HepG2 (cell line): ENCODE measurements at regions not wholly inside any gene's neighbourhood (a gene's known extent, or its start where the extent isn't known, plus 50 kb on each side); places are given as distances from the start of the nearest gene placed in this dataset.

Experiments
- ATAC-seq: fragments of 200-7000 bp; cut with Tn5 transposase; 3 replicates; pipeline ENCODE4 v1.9.1; 2020; ENCODE audit warnings: mild to moderate bottlenecking, moderate library complexity
- BruUV-seq: library from RNA; stranded (reverse); fragments of 400-500 nt; replicated peaks from 2 replicates; lab custom pipeline; 2021; lab: Mats Ljungman, UMichigan
- CTCF ChIA-PET: fragments of 300-600 bp; formaldehyde crosslinking; extraction: SDS; loops from one replicate; lab custom pipeline; 2021; ENCODE audit warnings: low total read pairs, inconsistent platforms, low intra/inter-chr PET ratio; lab: Yijun Ruan, JAX
- POLR2A ChIA-PET: fragments of 350-600 bp; sonication (Branson Sonifier 250); formaldehyde crosslinking; loops from one replicate; lab custom pipeline; 2020; ENCODE audit warnings: antibody characterized with exemption, inconsistent platforms; lab: Yijun Ruan, JAX
- DNase-seq: peaks from one replicate; pipeline ENCODE4 v3.0.0-alpha.2; 2015; ENCODE audit warnings: low spot score
- FAIRE-seq: peaks from 3 replicates; lab custom pipeline; 2011; peaks lifted over from hg19 to GRCh38; lab: Jason Lieb, UNC
- H2AFZ ChIP-seq: one replicate; pipeline ENCODE4 v1.6.1; 2011; ENCODE audit warnings: low read length, inconsistent platforms
- H3K27ac ChIP-seq: fragments of 300-600 bp; 3 replicates; pipeline ENCODE4 v1.8.0; 2011; ENCODE audit warnings: mixed run types, mild to moderate bottlenecking, mixed read lengths, low read length, inconsistent platforms; ENCODE audit not compliant: insufficient read depth; ENCODE audit errors: extremely low read length
- H3K27me3 ChIP-seq, 2 experiments: fragments of 200-600 bp in 1 of 2; 2 replicates in 1 of 2; 3 replicates in 1 of 2; pipeline versions ENCODE4 v1.6.0 to v1.8.0; 2011; ENCODE audit warnings: low read length in 2 of 2, mild to moderate bottlenecking in 2 of 2, moderate library complexity in 2 of 2, inconsistent platforms in 1 of 2; ENCODE audit not compliant: insufficient read depth in 2 of 2, control insufficient read depth in 1 of 2
- H3K36me3 ChIP-seq, 2 experiments: fragments of 200-600 bp in 1 of 2; replicated peaks in 1 of 2; 2 replicates in 1 of 2; 3 replicates in 1 of 2; pipeline versions ENCODE4 v1.5.1 to v1.8.0; 2011; ENCODE audit warnings: low read length in 2 of 2, inconsistent platforms in 1 of 2; ENCODE audit not compliant: insufficient read depth in 2 of 2, control insufficient read depth in 1 of 2
- H3K4me1 ChIP-seq: 2 replicates; pipeline ENCODE4 v1.5.1; 2012; ENCODE audit warnings: low read length, inconsistent platforms; ENCODE audit not compliant: insufficient read depth
- H3K4me2 ChIP-seq: 2 replicates; pipeline ENCODE4 v1.6.0; 2011; ENCODE audit warnings: low read depth, low read length, inconsistent platforms
- H3K4me3 ChIP-seq, 3 experiments: fragments of 200-600 bp in 1 of 3; sonication (generic), shearing (Covaris generic) in 1 of 3; replicated peaks in 1 of 3; 2 replicates each; pipeline ENCODE4 v1.5.1; 2011 to 2016; ENCODE audit warnings: low read length in 3 of 3, inconsistent platforms in 2 of 3, low read depth in 2 of 3, mild to moderate bottlenecking in 2 of 3, control low read depth in 1 of 3, mixed read lengths in 1 of 3; ENCODE audit not compliant: insufficient read depth in 1 of 3
- H3K79me2 ChIP-seq: one replicate; pipeline ENCODE4 v1.6.1; 2011; ENCODE audit warnings: low read length, inconsistent platforms; ENCODE audit not compliant: insufficient read depth
- H3K9ac ChIP-seq: 2 replicates; pipeline ENCODE4 v1.6.0; 2011; ENCODE audit warnings: mild to moderate bottlenecking, low read depth, low read length, inconsistent platforms; ENCODE audit not compliant: insufficient read depth
- H3K9me3 ChIP-seq: 2 replicates; pipeline ENCODE4 v1.5.1; 2012; ENCODE audit warnings: mild to moderate bottlenecking, low read length
- H4K20me1 ChIP-seq: 2 replicates; pipeline ENCODE4 v1.6.0; 2011; ENCODE audit warnings: inconsistent platforms, mild to moderate bottlenecking, low read length, moderate library complexity; ENCODE audit not compliant: insufficient read depth
- GATAD2A ChIP-seq: IDR thresholded peaks from 2 replicates; pipeline ENCODE4 v1.6.1; 2016
- GRHL1 ChIP-seq: sonication (generic); formaldehyde crosslinking; conservative IDR thresholded peaks from 2 replicates; pipeline ENCODE4 v1.8.0; 2022; ENCODE audit warnings: missing genetic modification reagents
- HHEX ChIP-seq: IDR thresholded peaks from 2 replicates; pipeline ENCODE4 v1.6.1; 2016; ENCODE audit warnings: control low read depth
- KLF15 ChIP-seq: sonication (generic); formaldehyde crosslinking; IDR thresholded peaks from 2 replicates; pipeline ENCODE4 v1.8.1; 2023; ENCODE audit warnings: borderline replicate concordance, mild to moderate bottlenecking, inconsistent platforms, missing genetic modification reagents, mixed read lengths
- PLSCR1 ChIP-seq: sonication (generic); formaldehyde crosslinking; IDR thresholded peaks from 2 replicates; pipeline ENCODE4 v1.5.0; 2020; ENCODE audit warnings: missing genetic modification reagents, mild to moderate bottlenecking, borderline replicate concordance
- ZBTB7A ChIP-seq: sonication (generic); formaldehyde crosslinking; IDR thresholded peaks from 2 replicates; pipeline ENCODE4 v1.8.0; 2022; ENCODE audit warnings: mild to moderate bottlenecking, missing genetic modification reagents
- ZFP36L1 ChIP-seq: sonication (generic); formaldehyde crosslinking; IDR thresholded peaks from 2 replicates; pipeline ENCODE4 v1.8.0; 2022; ENCODE audit warnings: mild to moderate bottlenecking, missing genetic modification reagents, moderate library complexity
- ZNF10 ChIP-seq: sonication (generic); formaldehyde crosslinking; IDR thresholded peaks from 2 replicates; pipeline ENCODE4 v1.4.0; 2020; ENCODE audit warnings: mild to moderate bottlenecking, low read depth, missing genetic modification reagents, borderline replicate concordance
- ZNF337 ChIP-seq: sonication (generic); formaldehyde crosslinking; IDR thresholded peaks from 2 replicates; pipeline ENCODE4 v1.5.1; 2020; ENCODE audit warnings: missing genetic modification reagents, low read depth, mild to moderate bottlenecking, borderline replicate concordance
- ZNF460 ChIP-seq: sonication (generic); formaldehyde crosslinking; IDR thresholded peaks from 2 replicates; pipeline ENCODE4 v1.5.1; 2020; ENCODE audit warnings: missing genetic modification reagents, mild to moderate bottlenecking, borderline replicate concordance
- ZNF484 ChIP-seq: sonication (generic); formaldehyde crosslinking; IDR thresholded peaks from 2 replicates; pipeline ENCODE4 v1.5.1; 2020; ENCODE audit warnings: mild to moderate bottlenecking, low read depth, missing genetic modification reagents, borderline replicate concordance
- ZNF776 ChIP-seq: sonication (generic); formaldehyde crosslinking; IDR thresholded peaks from 2 replicates; pipeline ENCODE4 v1.4.0; 2020; ENCODE audit warnings: mild to moderate bottlenecking, missing genetic modification reagents
- ZSCAN30 ChIP-seq: sonication (generic); formaldehyde crosslinking; IDR thresholded peaks from 2 replicates; pipeline ENCODE4 v1.5.0; 2020; ENCODE audit warnings: mild to moderate bottlenecking, missing genetic modification reagents
- ZSCAN31 ChIP-seq: sonication (generic); formaldehyde crosslinking; IDR thresholded peaks from 2 replicates; pipeline ENCODE4 v1.5.0; 2020; ENCODE audit warnings: low read depth, mild to moderate bottlenecking, missing genetic modification reagents
- WGBS: methylation state at CpG from one replicate; pipeline ENCODE4 v1.1.6; 2017; ENCODE audit warnings: low lambda C conversion rate; 5-methylcytosine and 5-hydroxymethylcytosine counted together
- in situ Hi-C: cut with HindIII; loops from 2 replicates; pipeline ENCODE4 v1.10.0; 2017; ENCODE audit warnings: low pct_unique_long_range_greater_than_20kb; ENCODE audit not compliant: extremely low pct_ligation_motif_present
- intact Hi-C: fragments of 100-400 bp; cut with micrococcal nuclease; formaldehyde crosslinking; loops from one replicate; pipeline ENCODE4 v1.10.0; 2022; ENCODE audit not compliant: unreplicated experiment
- TF ChIP-seq, protein P1 (sequence below): sonication (generic); formaldehyde crosslinking; IDR thresholded peaks from 2 replicates; pipeline ENCODE4 v1.8.1; 2022; ENCODE audit warnings: mild to moderate bottlenecking, missing genetic modification reagents

DNA sequence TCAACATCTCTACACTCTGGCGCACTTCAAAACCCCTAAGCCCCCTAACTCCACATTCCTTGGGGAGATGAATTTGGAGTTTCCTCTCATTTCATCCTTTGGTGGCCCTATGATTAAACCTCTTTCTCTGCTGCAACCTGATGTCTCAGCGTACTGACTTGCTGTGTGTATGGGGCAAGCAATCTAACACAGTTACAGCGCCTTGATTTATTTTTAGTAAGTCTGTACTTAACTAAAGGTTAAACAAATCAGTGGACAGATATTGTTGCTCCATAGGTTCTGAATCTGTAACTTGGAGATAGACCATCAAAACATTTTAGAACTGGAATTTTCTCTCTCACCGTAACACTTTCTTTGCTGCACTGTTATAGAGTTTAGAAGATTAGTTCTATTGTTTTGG lies 452.8 kb downstream of the IRX1 start:
- in situ Hi-C loops = no loop called here
- FAIRE-seq = no peak
- Histone ChIP-seq H3K4me3 (no peak overlapping the region), H3K4me1 (no peaks in the 10 kb centered on the region), H3K9ac (no peak overlapping the region), H3K27me3 (no peaks in the 10 kb centered on the region), H3K9me3 (peaks cover 93% of the 10 kb centered on the region), H2AFZ (no peak overlapping the region), H3K79me2 (no peaks in the 10 kb centered on the region), H3K36me3 (no peaks in the 10 kb centered on the region), H4K20me1 (no peaks in the 10 kb centered on the region), H3K27ac (no peak overlapping the region), H3K4me2 (no peak overlapping the region)
- ChIA-PET POLR2A (no interaction called here), CTCF (no interaction called here)
- no TSS peak for BruUV-seq
- no peak for ATAC-seq
- DNase-seq = no peak
- TF ChIP-seq ZNF337 (CRISPR knock-in tag) (no peak), ZBTB7A (CRISPR knock-in tag) (no peak), GATAD2A (CRISPR knock-in tag) (no peak), ZNF484 (CRISPR knock-in tag) (no peak), HHEX (CRISPR knock-in tag) (no peak), ZNF776 (CRISPR knock-in tag) (no peak), ZNF460 (CRISPR knock-in tag) (no peak), PLSCR1 (CRISPR knock-in tag) (no peak)
- intact Hi-C loops = no loop called here
- 18% methylated on average over 4 of the region's 4 CpGs for WGBS

DNA sequence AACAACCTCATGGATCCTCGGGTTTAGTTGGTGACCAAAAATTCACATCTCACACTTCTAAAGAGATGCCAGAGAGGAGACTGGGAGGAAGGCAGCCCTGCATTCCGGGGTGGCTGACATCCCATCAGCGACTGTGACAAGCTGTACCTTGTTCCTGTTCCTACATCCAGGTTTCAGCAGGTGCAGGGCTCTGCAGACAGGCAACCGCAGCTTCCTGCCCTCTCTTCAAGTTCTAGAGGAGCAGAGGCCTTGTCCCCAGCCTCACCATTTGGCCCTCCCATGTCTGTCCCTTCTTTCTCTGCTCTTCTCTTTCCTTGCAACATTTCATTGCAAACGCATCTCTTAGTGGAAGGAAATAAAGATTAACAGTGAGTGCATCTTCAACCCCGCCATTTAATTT lies 454.6 kb downstream of the IRX1 start:
- Histone ChIP-seq H3K79me2 (no peaks in the 10 kb centered on the region), H3K27me3 (no peaks in the 10 kb centered on the region), H3K4me2 (no peak overlapping the region), H4K20me1 (no peaks in the 10 kb centered on the region), H3K27ac (no peak overlapping the region), H2AFZ (no peak overlapping the region), H3K9me3 (peaks cover 88% of the 10 kb centered on the region), H3K4me1 (no peaks in the 10 kb centered on the region), H3K9ac (no peak overlapping the region), H3K36me3 (no peaks in the 10 kb centered on the region), H3K4me3 (no peak overlapping the region)
- DNase-seq (no peak), ATAC-seq (no peak), FAIRE-seq (no peak)
- POLR2A ChIA-PET = no interaction called here
- intact Hi-C loops (no loop called here), in situ Hi-C loops (no loop called here)
- no TSS peak for BruUV-seq
- WGBS = 2% methylated on average over 3 of the region's 6 CpGs
- CTCF ChIA-PET = no interaction called here
- TF ChIP-seq KLF15 (CRISPR knock-in tag) = no peak
- no peak for TF ChIP-seq ZFP36L1 (CRISPR knock-in tag)
- no peak for TF ChIP-seq ZSCAN31 (CRISPR knock-in tag)
- TF ChIP-seq ZNF10 (CRISPR knock-in tag) = no peak
- TF ChIP-seq, protein P1, sequence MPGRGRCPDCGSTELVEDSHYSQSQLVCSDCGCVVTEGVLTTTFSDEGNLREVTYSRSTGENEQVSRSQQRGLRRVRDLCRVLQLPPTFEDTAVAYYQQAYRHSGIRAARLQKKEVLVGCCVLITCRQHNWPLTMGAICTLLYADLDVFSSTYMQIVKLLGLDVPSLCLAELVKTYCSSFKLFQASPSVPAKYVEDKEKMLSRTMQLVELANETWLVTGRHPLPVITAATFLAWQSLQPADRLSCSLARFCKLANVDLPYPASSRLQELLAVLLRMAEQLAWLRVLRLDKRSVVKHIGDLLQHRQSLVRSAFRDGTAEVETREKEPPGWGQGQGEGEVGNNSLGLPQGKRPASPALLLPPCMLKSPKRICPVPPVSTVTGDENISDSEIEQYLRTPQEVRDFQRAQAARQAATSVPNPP = no peak
- no peak for TF ChIP-seq ZSCAN30 (CRISPR knock-in tag)
- no peak for TF ChIP-seq GRHL1 (CRISPR knock-in tag)
